ENCODE measurements at regions not wholly inside any gene's neighbourhood (a gene's known extent, or its start where the extent isn't known, plus 50 kb on each side); places are given as distances from the start of the nearest gene placed in this dataset.

- no peak for DNase-seq
Observed at GRCh38 chrY:7464742-7465141, 553.2 kb upstream of the AMELY start.

- no peak for DNase-seq
Observed at GRCh38 chrY:7463711-7464110, 552.2 kb upstream of the AMELY start.

GRCh38 chrY:7463196-7463595 is 551.6 kb upstream of the AMELY start:
- DNase-seq, result no peak

- no peak for DNase-seq
Observed at GRCh38 chrY:7462657-7463056, 551.1 kb upstream of the AMELY start.

- DNase-seq, result peak; percentile 86
Observed at GRCh38 chrY:7461873-7462525, 550.4 kb upstream of the AMELY start.

- DNase-seq, result no peak
Observed at GRCh38 chrY:7459802-7460201, 548.2 kb upstream of the AMELY start.

GRCh38 chrY:7458301-7459078 is 546.9 kb upstream of the AMELY start:
- DNase-seq, result peak; percentile 70

- peak; percentile 64 for DNase-seq
Observed at GRCh38 chrY:7457286-7458015, 545.9 kb upstream of the AMELY start.

GRCh38 chrY:7455626-7456025 is 544.1 kb upstream of the AMELY start:
- peak; percentile 65 for DNase-seq

- DNase-seq, result no peak
Observed at GRCh38 chrY:7453336-7453735, 541.8 kb upstream of the AMELY start.

GRCh38 chrY:7452246-7452645 is 540.7 kb upstream of the AMELY start:
- no peak for DNase-seq

- DNase-seq, result no peak
Observed at GRCh38 chrY:7449860-7450259, 538.3 kb upstream of the AMELY start.

GRCh38 chrY:7448687-7449086 is 537.1 kb upstream of the AMELY start:
- DNase-seq, result no peak

GRCh38 chrY:7447881-7448516 is 536.4 kb upstream of the AMELY start:
- DNase-seq, result peak; percentile 75

GRCh38 chrY:7444141-7444540 is 532.6 kb upstream of the AMELY start:
- DNase-seq, result no peak

GRCh38 chrY:7440796-7441530 is 529.4 kb upstream of the AMELY start:
- DNase-seq, result no peak

GRCh38 chrY:7437086-7437485 is 525.5 kb upstream of the AMELY start:
- DNase-seq, result no peak

GRCh38 chrY:7433817-7434809 is 522.6 kb upstream of the AMELY start:
- DNase-seq, result peak; percentile 71

GRCh38 chrY:7419165-7419564 is 507.6 kb upstream of the AMELY start:
- DNase-seq, result no peak

- DNase-seq, result no peak
Observed at GRCh38 chrY:7417946-7418345, 506.4 kb upstream of the AMELY start.

GRCh38 chrY:7416406-7416805 is 504.9 kb upstream of the AMELY start:
- DNase-seq, result no peak
